Activated T-cell treated with anti-CD3 and anti-CD28 coated beads, Interleukin-2, amount 50 U/mL, for 72 hours (primary cell): ENCODE measurements at regions not wholly inside any gene's neighbourhood (a gene's known extent, or its start where the extent isn't known, plus 50 kb on each side); places are given as distances from the start of the nearest gene placed in this dataset.

Experiments
- ATAC-seq, 2 donors: fragments of 150-1000 bp; cut with Tn5 transposase; replicated peaks in 1 of 2; 2 replicates each; pipeline ENCODE4 v1.10.0; 2021; ENCODE audit warnings: moderate library complexity in 2 of 2, mild to moderate bottlenecking in 1 of 2
- DNase-seq, 2 donors: peaks; one replicate each; pipeline ENCODE4 v3.0.0; 2021 to 2022; ENCODE audit warnings: mixed read lengths in 1 of 2
- H3K27ac Mint-ChIP-seq: one replicate; pipeline ENCODE4 v1.8.0; 2022; ENCODE audit warnings: mild to moderate bottlenecking, moderate library complexity, mixed read lengths
- H3K27me3 Mint-ChIP-seq: one replicate; pipeline ENCODE4 v1.8.0; 2022; ENCODE audit warnings: low read depth, mixed read lengths
- H3K36me3 Mint-ChIP-seq, 2 donors: one replicate each; pipeline ENCODE4 v1.8.0; 2022; ENCODE audit warnings: mixed read lengths in 2 of 2, mild to moderate bottlenecking in 1 of 2; ENCODE audit not compliant: insufficient read depth in 2 of 2
- H3K4me1 Mint-ChIP-seq: one replicate; pipeline ENCODE4 v1.8.0; 2022; ENCODE audit warnings: low read depth, mixed read lengths
- H3K4me3 Mint-ChIP-seq, 2 donors: one replicate each; pipeline ENCODE4 v1.8.0; 2022; ENCODE audit warnings: mild to moderate bottlenecking in 2 of 2, mixed read lengths in 2 of 2, moderate library complexity in 2 of 2
- H3K9me3 Mint-ChIP-seq, 2 donors: one replicate each; pipeline ENCODE4 v1.8.0; 2022; ENCODE audit warnings: mixed read lengths in 2 of 2

GRCh38 chr13:40344270-40345148, 321.9 kb downstream of the FOXO1 start:
- H3K36me3 Mint-ChIP-seq = no peaks in the 10 kb centered on the region
- ATAC-seq (no peak), DNase-seq (no peak)
- H3K9me3 Mint-ChIP-seq = peaks cover 0 to 2% of the 10 kb centered on the region in 2 donors
- no peaks in the 10 kb centered on the region for H3K27me3 Mint-ChIP-seq
- no peak overlapping the region for H3K4me3 Mint-ChIP-seq
- H3K4me1 Mint-ChIP-seq = no peaks in the 10 kb centered on the region
- no peak overlapping the region for H3K27ac Mint-ChIP-seq

GRCh38 chr13:40345149-40345514, 321.3 kb downstream of the FOXO1 start:
- Mint-ChIP-seq H3K27me3 (no peaks in the 10 kb centered on the region), H3K4me3 (no peak overlapping the region), H3K27ac (no peak overlapping the region), H3K9me3 (peaks cover 0 to 2% of the 10 kb centered on the region in 2 donors), H3K4me1 (no peaks in the 10 kb centered on the region), H3K36me3 (no peaks in the 10 kb centered on the region)
- DNase-seq (no peak), ATAC-seq (no peak)

GRCh38 chr13:40345654-40346372, 320.6 kb downstream of the FOXO1 start:
- no peaks in the 10 kb centered on the region for H3K4me1 Mint-ChIP-seq
- DNase-seq = no peak
- no peaks in the 10 kb centered on the region for H3K36me3 Mint-ChIP-seq
- no peaks in the 10 kb centered on the region for H3K27me3 Mint-ChIP-seq
- peaks cover 0 to 2% of the 10 kb centered on the region in 2 donors for H3K9me3 Mint-ChIP-seq
- ATAC-seq = no peak
- no peak overlapping the region for H3K27ac Mint-ChIP-seq
- no peak overlapping the region for H3K4me3 Mint-ChIP-seq

GRCh38 chr13:40346592-40346991, 319.8 kb downstream of the FOXO1 start:
- DNase-seq (no peak), ATAC-seq (no peak)
- Mint-ChIP-seq H3K27ac (no peak overlapping the region), H3K9me3 (peaks cover 0 to 2% of the 10 kb centered on the region in 2 donors), H3K27me3 (no peaks in the 10 kb centered on the region), H3K4me3 (no peak overlapping the region), H3K36me3 (no peaks in the 10 kb centered on the region), H3K4me1 (no peaks in the 10 kb centered on the region)

- no peak for DNase-seq
- ATAC-seq = no peak
- no peak overlapping the region for H3K4me3 Mint-ChIP-seq
- H3K4me1 Mint-ChIP-seq = no peaks in the 10 kb centered on the region
- H3K27me3 Mint-ChIP-seq = no peaks in the 10 kb centered on the region
- H3K9me3 Mint-ChIP-seq = no peaks in the 10 kb centered on the region
- H3K27ac Mint-ChIP-seq = no peak overlapping the region
- no peaks in the 10 kb centered on the region for H3K36me3 Mint-ChIP-seq
Measured at GRCh38 chr13:40348096-40348679, 318.3 kb downstream of the FOXO1 start.

- DNase-seq (no peak), ATAC-seq (no peak)
- H3K9me3 Mint-ChIP-seq = no peaks in the 10 kb centered on the region
- H3K4me3 Mint-ChIP-seq = no peak overlapping the region
- peaks cover 6% of the 10 kb centered on the region for H3K4me1 Mint-ChIP-seq
- no peaks in the 10 kb centered on the region for H3K36me3 Mint-ChIP-seq
- no peaks in the 10 kb centered on the region for H3K27me3 Mint-ChIP-seq
- no peak overlapping the region for H3K27ac Mint-ChIP-seq
Measured at GRCh38 chr13:40350283-40350992, 316.0 kb downstream of the FOXO1 start.

GRCh38 chr13:40351537-40352379, 314.7 kb downstream of the FOXO1 start:
- DNase-seq = no peak

GRCh38 chr13:40352380-40352778, 314.1 kb downstream of the FOXO1 start:
- H3K4me1 Mint-ChIP-seq = peaks cover 14% of the 10 kb centered on the region
- no peak overlapping the region for H3K4me3 Mint-ChIP-seq
- H3K27ac Mint-ChIP-seq = no peak overlapping the region

More at GRCh38 chr13:40351537-40352379, 314.7 kb downstream of the FOXO1 start:
- no peaks in the 10 kb centered on the region for H3K36me3 Mint-ChIP-seq
- H3K4me3 Mint-ChIP-seq = no peak overlapping the region
- peaks cover 14% of the 10 kb centered on the region for H3K4me1 Mint-ChIP-seq
- H3K27me3 Mint-ChIP-seq = no peaks in the 10 kb centered on the region
- H3K27ac Mint-ChIP-seq = no peak overlapping the region
- ATAC-seq = no peak
- H3K9me3 Mint-ChIP-seq = no peaks in the 10 kb centered on the region

GRCh38 chr13:40352802-40353562, 313.5 kb downstream of the FOXO1 start:
- H3K4me3 Mint-ChIP-seq = no peak overlapping the region
- H3K36me3 Mint-ChIP-seq = no peaks in the 10 kb centered on the region
- no peak for DNase-seq
- H3K9me3 Mint-ChIP-seq = no peaks in the 10 kb centered on the region
- H3K4me1 Mint-ChIP-seq = peaks cover 14% of the 10 kb centered on the region
- no peak overlapping the region for H3K27ac Mint-ChIP-seq
- no peaks in the 10 kb centered on the region for H3K27me3 Mint-ChIP-seq
- no peak for ATAC-seq

More at GRCh38 chr13:40352380-40352778, 314.1 kb downstream of the FOXO1 start:
- ATAC-seq (no peak), DNase-seq (no peak)
- Mint-ChIP-seq H3K36me3 (no peaks in the 10 kb centered on the region), H3K9me3 (no peaks in the 10 kb centered on the region), H3K27me3 (no peaks in the 10 kb centered on the region)

- H3K36me3 Mint-ChIP-seq = no peaks in the 10 kb centered on the region
- ATAC-seq (peak in 1 of 2 donors; percentile 33), DNase-seq (no peak)
- no peak overlapping the region for H3K4me3 Mint-ChIP-seq
- peaks cover 14% of the 10 kb centered on the region for H3K4me1 Mint-ChIP-seq
- no peaks in the 10 kb centered on the region for H3K9me3 Mint-ChIP-seq
- no peaks in the 10 kb centered on the region for H3K27me3 Mint-ChIP-seq
- H3K27ac Mint-ChIP-seq = no peak overlapping the region
Measured at GRCh38 chr13:40355126-40355724, 311.2 kb downstream of the FOXO1 start.

- Mint-ChIP-seq H3K27me3 (no peaks in the 10 kb centered on the region), H3K9me3 (no peaks in the 10 kb centered on the region), H3K4me1 (peaks cover 14% of the 10 kb centered on the region), H3K27ac (no peak overlapping the region), H3K4me3 (no peak overlapping the region), H3K36me3 (peaks cover 0 to 3% of the 10 kb centered on the region in 2 donors)
- DNase-seq (no peak), ATAC-seq (no peak)
Measured at GRCh38 chr13:40356011-40356410, 310.4 kb downstream of the FOXO1 start.
